PC-3 (cell line): ENCODE measurements at regions not wholly inside any gene's neighbourhood (a gene's known extent, or its start where the extent isn't known, plus 50 kb on each side); places are given as distances from the start of the nearest gene placed in this dataset.

Experiments used
- CTCF ChIP-seq: fragments of 300-600 bp; sonication (generic); conservative IDR thresholded peaks from 2 replicates; pipeline ENCODE4 v1.5.1; 2017; ENCODE audit warnings: antibody characterized with exemption, low read depth, mild to moderate bottlenecking, low read length
- EZH2 ChIP-seq: fragments of 300-600 bp; sonication (generic); IDR thresholded peaks from one replicate; pipeline ENCODE4 v1.6.1; 2017; ENCODE audit warnings: antibody characterized with exemption, mild to moderate bottlenecking, low read length; ENCODE audit not compliant: unreplicated experiment
- EZH2phosphoT487 ChIP-seq: fragments of 300-600 bp; sonication (generic); IDR thresholded peaks from 2 replicates; pipeline ENCODE4 v1.6.1; 2018; ENCODE audit warnings: mild to moderate bottlenecking, antibody characterized with exemption, low read length, borderline replicate concordance

GRCh38 chr9:80831751-80832150, 857.6 kb downstream of the TLE1 start:
- no peak for TF ChIP-seq CTCF
- no peak for TF ChIP-seq EZH2
- TF ChIP-seq EZH2phosphoT487 = no peak
